Central memory CD8-positive, alpha-beta T cell (primary cell): ENCODE measurements at regions not wholly inside any gene's neighbourhood (a gene's known extent, or its start where the extent isn't known, plus 50 kb on each side); places are given as distances from the start of the nearest gene placed in this dataset.

ENCODE experiments used
- ATAC-seq: fragments of 150-1000 bp; cut with Tn5 transposase; replicated peaks from 2 replicates; pipeline ENCODE4 v1.10.0; 2022; ENCODE audit warnings: mild to moderate bottlenecking, moderate FRiP score, moderate number of reproducible peaks; ENCODE audit not compliant: poor library complexity, severe bottlenecking; ENCODE audit errors: extremely low read depth
- DNase-seq, 2 donors: peaks; one replicate each; pipeline ENCODE4 v3.0.0; 2021; ENCODE audit warnings: low spot score in 2 of 2
- H3K27ac Mint-ChIP-seq: one replicate; pipeline ENCODE4 v1.8.0; 2022; ENCODE audit warnings: low read depth, mild to moderate bottlenecking, moderate library complexity, mixed read lengths
- H3K27me3 Mint-ChIP-seq: one replicate; pipeline ENCODE4 v1.8.0; 2022; ENCODE audit warnings: mixed read lengths
- H3K36me3 Mint-ChIP-seq: one replicate; pipeline ENCODE4 v1.8.0; 2022; ENCODE audit warnings: mild to moderate bottlenecking, moderate library complexity, mixed read lengths; ENCODE audit not compliant: insufficient read depth
- H3K4me1 Mint-ChIP-seq: one replicate; pipeline ENCODE4 v1.8.0; 2022; ENCODE audit warnings: mixed read lengths
- H3K4me3 Mint-ChIP-seq: one replicate; pipeline ENCODE4 v1.8.0; 2022; ENCODE audit warnings: mild to moderate bottlenecking, moderate library complexity, mixed read lengths
- H3K9me3 Mint-ChIP-seq: one replicate; pipeline ENCODE4 v1.8.0; 2022; ENCODE audit warnings: mixed read lengths

DNA sequence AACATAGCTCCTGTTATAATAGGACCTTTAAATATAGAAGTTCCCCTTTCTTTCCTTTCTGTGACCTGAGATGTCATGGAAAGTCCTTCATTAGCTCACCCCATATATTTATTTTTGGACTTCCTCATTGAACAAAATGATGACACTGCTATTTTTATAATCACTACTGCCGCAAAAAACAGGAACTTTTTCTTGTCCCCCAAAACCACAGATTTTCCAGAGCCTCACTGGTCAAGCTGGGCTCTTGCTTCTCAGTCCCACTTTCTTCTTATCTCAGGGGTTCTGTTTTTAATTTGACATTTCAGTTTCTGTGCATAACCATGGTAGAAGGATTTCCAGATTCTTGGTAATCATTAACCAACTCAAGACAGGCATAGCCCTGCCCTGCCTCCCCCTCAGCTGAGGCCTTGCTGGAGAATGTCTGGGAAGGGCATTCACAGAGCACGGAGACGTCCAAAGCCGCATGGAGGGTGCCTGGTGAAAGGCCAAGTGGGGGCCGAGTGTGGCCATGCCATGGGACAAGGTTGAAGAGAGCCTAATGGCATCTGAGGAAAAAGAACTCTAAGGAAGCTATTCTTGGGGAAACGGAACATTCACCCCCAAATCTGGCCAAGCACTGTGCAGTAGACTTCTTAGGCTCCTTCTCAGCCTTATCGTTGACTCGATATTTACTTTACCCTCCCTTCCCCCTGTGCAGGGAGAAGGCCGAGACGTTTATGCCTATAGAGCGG, 73.7 kb downstream of the EDN1 start:
- ATAC-seq (no peak), DNase-seq (no peak)
- no peaks in the 10 kb centered on the region for H3K4me1 Mint-ChIP-seq
- no peaks in the 10 kb centered on the region for H3K27me3 Mint-ChIP-seq
- no peak overlapping the region for H3K4me3 Mint-ChIP-seq
- no peak overlapping the region for H3K27ac Mint-ChIP-seq
- no peaks in the 10 kb centered on the region for H3K36me3 Mint-ChIP-seq
- H3K9me3 Mint-ChIP-seq = no peaks in the 10 kb centered on the region

DNA sequence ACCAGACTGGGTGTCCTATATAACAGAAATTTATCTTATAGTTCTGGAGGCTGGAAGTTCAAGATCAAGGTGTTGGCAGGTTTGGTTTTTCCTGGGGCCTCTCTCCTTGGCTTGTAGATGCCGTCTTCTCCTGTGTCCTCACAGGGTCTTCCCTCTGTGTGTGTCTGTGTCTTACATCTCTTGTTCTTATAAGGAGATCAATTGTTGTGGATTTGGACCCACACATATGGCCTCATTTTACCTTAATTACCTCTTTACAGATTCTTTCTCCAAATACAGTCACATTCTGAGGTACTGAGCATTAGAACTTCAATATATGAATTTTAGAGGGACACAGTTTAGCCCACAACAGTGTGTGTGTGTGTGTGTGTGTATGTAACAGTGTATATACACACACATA, 74.5 kb downstream of the EDN1 start:
- DNase-seq (no peak), ATAC-seq (no peak)
- no peak overlapping the region for H3K27ac Mint-ChIP-seq
- no peaks in the 10 kb centered on the region for H3K9me3 Mint-ChIP-seq
- no peaks in the 10 kb centered on the region for H3K4me1 Mint-ChIP-seq
- no peaks in the 10 kb centered on the region for H3K27me3 Mint-ChIP-seq
- no peak overlapping the region for H3K4me3 Mint-ChIP-seq
- no peaks in the 10 kb centered on the region for H3K36me3 Mint-ChIP-seq

DNA sequence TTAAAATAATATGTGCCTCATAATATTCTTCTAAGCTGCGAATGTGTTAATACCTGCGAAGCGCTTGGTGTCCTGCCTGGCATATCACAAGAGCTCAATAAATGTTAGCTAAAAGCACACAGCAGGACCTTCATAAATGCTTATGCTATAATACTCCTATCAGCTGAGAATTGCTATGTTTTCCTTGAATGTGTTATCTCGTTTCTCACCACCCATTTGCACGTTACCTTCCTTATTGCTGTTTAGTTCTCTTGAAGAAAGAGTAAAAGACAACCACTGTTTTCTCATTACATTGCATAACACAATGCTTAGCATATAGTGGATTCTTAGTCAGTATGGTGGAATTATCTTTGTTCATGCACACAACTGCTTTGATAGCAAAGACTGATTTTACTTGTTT, 76.6 kb downstream of the EDN1 start:
- DNase-seq (no peak), ATAC-seq (no peak)
- Mint-ChIP-seq H3K36me3 (no peaks in the 10 kb centered on the region), H3K27me3 (no peaks in the 10 kb centered on the region), H3K4me1 (no peaks in the 10 kb centered on the region), H3K9me3 (no peaks in the 10 kb centered on the region), H3K4me3 (no peak overlapping the region), H3K27ac (no peak overlapping the region)

DNA sequence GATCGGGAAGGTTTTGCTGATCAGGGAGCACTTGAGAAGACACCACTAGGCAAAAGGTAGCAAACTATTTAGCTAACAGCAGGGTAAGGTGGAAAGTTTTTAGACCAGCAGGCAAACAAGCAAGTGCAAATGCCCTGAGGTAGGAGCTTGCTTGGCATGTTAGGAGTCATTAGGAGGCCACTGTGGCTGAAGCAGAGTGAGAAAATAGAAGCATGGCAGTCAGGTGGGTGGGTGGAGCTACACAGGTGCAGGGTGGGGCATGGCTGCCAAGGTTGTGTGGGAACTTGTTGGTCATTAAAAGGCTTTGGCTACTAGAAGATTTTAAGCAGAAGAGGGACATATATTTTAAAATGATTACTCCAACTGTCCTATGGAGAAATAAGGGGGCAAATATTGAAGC, 77.3 kb downstream of the EDN1 start:
- no peak for DNase-seq
- no peaks in the 10 kb centered on the region for H3K9me3 Mint-ChIP-seq
- no peaks in the 10 kb centered on the region for H3K4me1 Mint-ChIP-seq
- H3K36me3 Mint-ChIP-seq = no peaks in the 10 kb centered on the region
- H3K4me3 Mint-ChIP-seq = no peak overlapping the region
- no peak for ATAC-seq
- no peak overlapping the region for H3K27ac Mint-ChIP-seq
- no peaks in the 10 kb centered on the region for H3K27me3 Mint-ChIP-seq

DNA sequence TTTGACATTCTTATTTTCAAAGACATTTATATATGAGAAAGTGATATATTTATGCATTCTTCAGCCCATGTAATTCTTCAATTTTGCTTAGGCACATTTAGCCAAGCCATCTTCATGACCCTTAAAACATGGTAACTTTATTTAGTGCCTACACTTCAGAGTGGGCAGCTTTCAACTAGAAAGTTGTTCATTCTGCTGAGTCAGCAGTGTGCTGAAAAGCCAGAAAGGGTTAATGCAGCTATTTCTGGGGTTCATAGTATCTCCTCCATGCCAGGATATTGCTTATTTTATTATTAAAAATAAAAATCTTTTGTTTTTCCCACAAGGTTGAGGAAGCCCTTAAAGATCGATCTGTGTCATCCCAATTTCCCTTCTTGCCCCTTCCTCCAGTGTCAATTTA, 79.2 kb downstream of the EDN1 start:
- Mint-ChIP-seq H3K27me3 (no peaks in the 10 kb centered on the region), H3K4me3 (no peak overlapping the region), H3K4me1 (no peaks in the 10 kb centered on the region), H3K36me3 (no peaks in the 10 kb centered on the region), H3K27ac (no peak overlapping the region), H3K9me3 (no peaks in the 10 kb centered on the region)
- no peak for ATAC-seq
- no peak for DNase-seq

DNA sequence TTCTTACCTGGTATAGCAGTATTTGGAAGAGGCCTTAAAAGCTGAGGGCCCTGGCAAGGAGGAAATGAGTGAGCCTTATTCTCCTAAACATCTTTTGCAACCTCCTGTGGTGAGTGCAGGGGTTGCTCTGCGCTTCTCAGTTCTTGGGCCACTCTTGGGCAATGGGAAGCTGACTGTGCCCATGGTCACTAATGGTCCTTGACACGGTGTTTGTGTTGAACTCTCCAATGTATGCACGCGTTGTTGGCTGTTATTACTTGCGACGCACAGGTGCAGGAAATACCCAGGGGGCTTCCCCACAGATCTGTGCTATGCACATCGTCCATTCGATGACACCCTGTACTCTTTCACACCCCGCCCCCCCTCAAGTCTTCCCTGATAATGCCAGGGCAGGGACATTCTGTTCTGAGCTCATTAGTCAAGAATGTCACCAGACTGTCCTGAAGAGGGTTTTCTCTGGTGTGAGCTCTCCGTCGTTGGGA, 79.7 kb downstream of the EDN1 start:
- no peak overlapping the region for H3K27ac Mint-ChIP-seq

DNA sequence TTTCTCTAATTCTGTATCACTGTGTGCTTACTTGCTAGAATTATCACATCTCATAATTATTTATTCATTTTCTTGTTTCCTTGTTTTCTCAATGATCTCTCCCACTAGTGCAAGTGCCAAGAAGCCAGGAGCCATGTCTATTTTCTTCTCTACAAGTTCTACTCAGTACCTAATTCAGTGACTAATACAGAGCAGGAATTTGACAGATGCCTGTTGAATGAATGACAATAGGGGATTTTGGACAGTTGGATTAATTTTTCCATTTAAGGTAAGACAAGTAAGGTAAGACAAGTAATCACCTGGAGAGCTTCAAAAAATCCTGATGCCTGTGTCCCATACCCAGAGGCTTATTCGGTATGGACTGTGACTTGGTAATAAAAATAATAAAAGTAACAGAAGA, 81.0 kb downstream of the EDN1 start:
- H3K9me3 Mint-ChIP-seq = no peaks in the 10 kb centered on the region
- DNase-seq (no peak), ATAC-seq (no peak)
- no peaks in the 10 kb centered on the region for H3K4me1 Mint-ChIP-seq
- no peak overlapping the region for H3K4me3 Mint-ChIP-seq
- H3K27me3 Mint-ChIP-seq = peaks cover 7% of the 10 kb centered on the region
- no peaks in the 10 kb centered on the region for H3K36me3 Mint-ChIP-seq
- H3K27ac Mint-ChIP-seq = no peak overlapping the region

More for the DNA sequence above, 79.7 kb downstream of the EDN1 start:
- Mint-ChIP-seq H3K36me3 (no peaks in the 10 kb centered on the region), H3K4me3 (no peak overlapping the region), H3K9me3 (no peaks in the 10 kb centered on the region), H3K4me1 (no peaks in the 10 kb centered on the region), H3K27me3 (no peaks in the 10 kb centered on the region)
- no peak for DNase-seq
- ATAC-seq = no peak

DNA sequence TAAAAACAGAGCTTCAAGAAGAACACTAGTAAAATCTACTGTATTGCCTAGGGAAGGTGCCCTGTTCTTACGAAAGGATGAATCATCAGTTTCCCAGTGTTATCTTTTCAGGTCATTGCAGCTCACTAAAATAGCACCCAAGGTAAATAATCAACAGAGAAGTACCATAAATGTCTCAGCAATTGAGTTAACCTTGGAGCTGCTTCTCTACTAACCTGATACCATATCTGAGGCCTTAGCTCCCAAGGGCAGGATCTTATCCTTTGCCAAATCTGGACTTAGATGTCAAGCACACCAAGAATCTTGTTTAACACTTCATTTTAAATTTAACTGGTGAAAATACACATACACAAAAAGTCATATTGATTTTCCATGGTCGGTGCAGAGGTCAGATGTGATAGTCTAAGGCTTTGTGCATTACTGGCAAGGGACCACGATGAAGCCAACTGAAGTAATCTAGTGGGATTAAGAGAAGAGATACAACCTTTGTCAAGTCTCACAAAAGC, 81.5 kb downstream of the EDN1 start:
- Mint-ChIP-seq H3K4me3 (no peak overlapping the region), H3K36me3 (no peaks in the 10 kb centered on the region), H3K9me3 (no peaks in the 10 kb centered on the region), H3K27me3 (peaks cover 13% of the 10 kb centered on the region), H3K27ac (no peak overlapping the region), H3K4me1 (no peaks in the 10 kb centered on the region)
- DNase-seq (no peak), ATAC-seq (no peak)

DNA sequence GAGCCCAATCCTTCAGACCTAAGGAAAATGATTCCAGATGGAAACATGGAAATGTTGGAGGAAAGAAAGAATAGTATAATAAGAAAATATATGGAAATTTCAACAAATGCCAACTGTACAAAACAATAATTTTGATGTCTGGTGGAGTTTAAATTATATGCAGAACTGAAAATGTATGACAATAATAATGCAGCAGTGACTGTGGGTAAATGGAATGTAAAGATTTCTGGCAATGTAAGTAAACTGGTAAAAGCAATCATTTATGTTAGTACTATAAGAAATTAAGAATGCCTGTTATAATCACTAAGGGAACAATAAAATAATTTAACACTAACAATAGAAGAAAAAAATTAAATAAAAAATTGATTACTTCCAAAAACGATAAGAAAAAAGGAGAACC, 89.0 kb downstream of the EDN1 start:
- peaks cover 33% of the 10 kb centered on the region for H3K27me3 Mint-ChIP-seq
- H3K4me3 Mint-ChIP-seq = no peak overlapping the region
- DNase-seq = no peak
- H3K36me3 Mint-ChIP-seq = no peaks in the 10 kb centered on the region
- no peaks in the 10 kb centered on the region for H3K9me3 Mint-ChIP-seq
- no peak for ATAC-seq
- H3K27ac Mint-ChIP-seq = no peak overlapping the region
- no peaks in the 10 kb centered on the region for H3K4me1 Mint-ChIP-seq

DNA sequence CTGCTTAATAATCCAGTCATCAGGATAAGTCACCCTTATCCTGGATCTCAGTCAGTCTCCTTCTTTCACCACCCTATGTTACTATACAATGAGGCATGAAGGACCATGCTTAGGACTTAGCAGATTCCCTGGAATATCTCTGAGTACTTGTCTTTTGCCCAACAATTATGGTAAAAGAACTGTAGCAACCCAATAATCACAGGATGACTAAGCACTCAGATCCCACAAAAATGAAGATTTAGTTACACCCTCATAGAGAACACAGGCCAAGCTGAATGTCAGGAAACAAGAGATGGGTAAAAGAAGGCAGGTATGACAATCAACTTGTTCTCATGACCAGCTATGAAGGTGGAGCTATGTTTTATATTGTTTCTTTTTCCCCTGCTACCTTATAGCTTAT, 91.4 kb downstream of the EDN1 start:
- H3K36me3 Mint-ChIP-seq = no peaks in the 10 kb centered on the region

DNA sequence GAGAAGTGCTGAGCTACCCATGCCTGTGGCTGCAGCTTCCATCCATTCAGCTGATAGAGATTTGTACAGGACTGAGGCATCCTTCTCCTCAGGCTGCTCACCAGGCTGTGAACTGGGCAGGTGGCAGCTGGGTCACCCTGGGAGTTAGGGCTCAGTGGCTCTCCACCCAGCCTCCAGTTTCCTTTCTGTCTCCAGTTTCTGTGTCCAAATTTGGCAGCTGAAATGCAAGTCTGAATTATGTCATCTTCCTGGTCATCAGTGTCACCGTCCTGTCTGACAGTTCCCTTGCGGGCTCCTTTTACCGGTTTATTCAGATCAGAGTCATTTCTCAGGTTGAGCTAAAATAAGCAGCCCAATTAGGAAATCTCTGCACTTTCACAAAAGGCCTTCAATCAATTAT, 93.3 kb downstream of the EDN1 start:
- no peak for DNase-seq
- no peak overlapping the region for H3K27ac Mint-ChIP-seq
- H3K9me3 Mint-ChIP-seq = peaks cover 10% of the 10 kb centered on the region
- no peaks in the 10 kb centered on the region for H3K36me3 Mint-ChIP-seq
- H3K4me1 Mint-ChIP-seq = no peaks in the 10 kb centered on the region
- no peak overlapping the region for H3K4me3 Mint-ChIP-seq
- no peak for ATAC-seq
- H3K27me3 Mint-ChIP-seq = peaks cover 19% of the 10 kb centered on the region

More for the DNA sequence above, 91.4 kb downstream of the EDN1 start:
- Mint-ChIP-seq H3K27ac (no peak overlapping the region), H3K4me3 (no peak overlapping the region), H3K4me1 (no peaks in the 10 kb centered on the region), H3K9me3 (peaks cover under 1% of the 10 kb centered on the region), H3K27me3 (peaks cover 24% of the 10 kb centered on the region)
- ATAC-seq (no peak), DNase-seq (no peak)

DNA sequence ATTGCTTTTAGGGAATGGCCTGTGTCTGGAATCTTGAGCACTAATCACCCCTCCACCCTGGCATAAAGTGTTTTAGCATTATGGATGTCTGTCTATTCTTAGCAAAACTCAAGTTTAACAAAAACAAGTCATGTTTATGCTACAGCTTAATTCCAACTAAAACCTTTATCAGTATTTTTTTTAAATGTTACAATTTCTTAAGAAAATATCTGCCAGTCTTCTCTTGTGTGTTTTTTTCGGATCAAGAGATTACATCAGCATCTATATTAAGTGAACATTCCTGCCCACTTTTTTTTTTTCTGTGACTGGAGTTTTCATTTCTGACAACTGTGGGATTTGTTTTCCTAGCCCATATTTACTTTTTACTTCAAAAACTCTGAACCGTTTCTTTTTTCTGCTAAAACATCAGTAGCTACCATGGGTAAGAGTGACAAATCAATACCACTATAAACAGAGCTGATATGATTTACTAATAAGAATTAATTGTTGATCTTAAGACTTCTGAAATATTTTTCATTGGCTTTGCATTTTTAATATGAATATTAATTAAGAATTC, 94.3 kb downstream of the EDN1 start:
- no peak overlapping the region for H3K4me3 Mint-ChIP-seq
- peaks cover 10% of the 10 kb centered on the region for H3K9me3 Mint-ChIP-seq
- no peak for ATAC-seq
- no peaks in the 10 kb centered on the region for H3K4me1 Mint-ChIP-seq
- H3K36me3 Mint-ChIP-seq = no peaks in the 10 kb centered on the region
- no peak overlapping the region for H3K27ac Mint-ChIP-seq
- no peak for DNase-seq
- H3K27me3 Mint-ChIP-seq = peaks cover 22% of the 10 kb centered on the region

DNA sequence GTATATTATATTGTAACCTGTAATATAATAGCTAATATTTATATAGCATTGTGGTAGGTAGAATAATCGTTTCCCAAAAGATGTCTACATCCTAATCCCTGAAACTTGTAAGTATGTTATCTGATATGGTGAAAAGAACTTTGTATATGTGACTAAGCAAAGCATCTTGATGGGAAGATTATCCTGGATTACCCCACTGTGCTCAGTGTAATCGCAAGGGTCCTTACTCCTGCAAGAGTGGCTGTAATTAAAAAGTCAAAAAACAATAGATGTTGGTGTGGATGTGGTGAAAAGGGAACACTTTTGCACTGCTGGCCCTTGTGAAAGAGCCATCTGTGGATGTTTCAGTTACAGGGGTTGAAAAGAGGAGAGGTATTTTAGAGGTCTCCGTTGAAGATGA, 95.2 kb downstream of the EDN1 start:
- no peak for DNase-seq
- ATAC-seq = no peak
- no peak overlapping the region for H3K4me3 Mint-ChIP-seq
- no peaks in the 10 kb centered on the region for H3K4me1 Mint-ChIP-seq
- peaks cover 31% of the 10 kb centered on the region for H3K27me3 Mint-ChIP-seq
- H3K27ac Mint-ChIP-seq = no peak overlapping the region
- H3K36me3 Mint-ChIP-seq = no peaks in the 10 kb centered on the region
- peaks cover 10% of the 10 kb centered on the region for H3K9me3 Mint-ChIP-seq
